DMS53 (cell line): ENCODE measurements at regions not wholly inside any gene's neighbourhood (a gene's known extent, or its start where the extent isn't known, plus 50 kb on each side); places are given as distances from the start of the nearest gene placed in this dataset.

Experiments used
- DNase-seq: peaks from one replicate; lab custom pipeline; 2025; lab: John Stamatoyannopoulos, UW

GRCh38 chr7:16978358-16979244, 96.8 kb upstream of the AGR3 start:
- peak; percentile 90 for DNase-seq

DNA sequence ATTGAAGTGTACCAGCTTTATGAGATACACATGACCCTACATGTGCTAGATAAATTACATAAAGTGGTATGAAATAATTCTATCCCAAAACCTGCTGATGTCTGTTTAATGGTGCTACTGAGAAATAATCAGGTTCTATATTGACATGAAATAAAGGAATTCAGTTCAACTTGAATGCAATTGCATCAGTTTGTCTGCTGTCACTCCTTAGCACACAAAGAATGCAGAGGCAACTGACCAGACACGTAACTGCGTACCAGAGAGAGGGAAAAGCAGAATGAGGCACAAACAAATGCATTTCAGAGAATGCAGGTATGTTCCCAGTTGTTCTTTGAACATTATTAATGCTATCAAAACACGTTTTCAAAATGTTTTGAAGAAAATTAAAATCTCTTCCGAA, 98.8 kb upstream of the AGR3 start:
- no peak for DNase-seq

GRCh38 chr7:16982640-16983350, 101.0 kb upstream of the AGR3 start:
- DNase-seq: peak; percentile 75

- DNase-seq: no peak
Observed at GRCh38 chr7:16984375-16984774, 102.6 kb upstream of the AGR3 start.

DNA sequence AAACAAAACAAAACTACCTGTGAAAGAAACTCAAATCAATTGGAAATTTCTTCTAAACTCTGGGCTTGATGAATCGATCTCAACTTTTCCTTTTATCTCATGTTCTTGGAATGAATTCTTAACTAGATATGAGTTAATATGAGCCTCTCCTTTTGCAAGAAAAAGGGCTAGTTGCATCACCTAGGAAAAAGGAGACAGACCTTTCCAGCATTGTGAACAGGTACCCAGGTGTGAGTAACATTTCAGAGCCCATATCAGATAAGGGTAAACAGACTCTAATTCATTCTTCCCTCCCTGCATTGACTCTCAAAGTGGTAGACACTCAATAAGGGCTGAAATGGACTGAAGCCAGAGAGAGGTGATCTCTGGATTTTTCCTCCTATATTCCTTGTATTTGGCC, 103.8 kb upstream of the AGR3 start:
- DNase-seq: peak; percentile 13

DNA sequence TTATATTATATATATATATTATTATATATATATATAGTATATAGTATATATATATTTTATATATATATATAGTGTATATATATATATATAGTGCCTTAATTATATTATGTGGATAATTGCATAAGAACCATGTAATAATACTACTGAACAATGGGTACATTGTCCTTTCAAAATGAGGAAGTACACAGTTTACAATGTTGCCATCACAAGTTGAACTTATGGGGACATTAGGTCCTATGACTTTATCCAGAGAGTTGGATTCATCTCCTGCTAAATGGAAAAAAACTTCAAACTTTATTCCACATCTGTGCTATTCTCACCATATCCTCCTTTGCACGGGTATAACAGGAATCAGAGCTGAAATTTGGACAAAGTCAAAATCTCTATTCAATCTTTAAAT, 105.0 kb upstream of the AGR3 start:
- DNase-seq: no peak

GRCh38 chr7:16989811-16990413, 108.1 kb upstream of the AGR3 start:
- peak; percentile 93 for DNase-seq

DNA sequence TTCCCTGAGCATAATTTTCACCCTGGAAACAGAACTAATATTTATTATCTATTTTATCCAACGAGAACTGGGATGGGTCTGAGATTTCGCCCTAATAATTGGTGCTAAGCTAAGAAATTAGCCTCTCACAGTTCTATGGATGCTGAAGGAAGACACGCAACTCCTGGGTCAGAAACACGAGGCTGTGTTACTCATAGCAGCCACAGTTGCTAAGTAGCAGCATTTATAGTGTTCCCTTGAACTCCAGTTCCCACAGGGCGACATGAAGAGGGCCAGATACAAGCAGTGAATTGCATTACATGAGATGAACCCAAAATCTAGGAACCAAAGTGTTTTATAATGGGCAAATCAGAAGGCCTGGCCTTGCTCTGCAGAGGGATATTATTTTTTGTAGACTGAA, 109.8 kb upstream of the AGR3 start:
- peak; percentile 23 for DNase-seq

DNA sequence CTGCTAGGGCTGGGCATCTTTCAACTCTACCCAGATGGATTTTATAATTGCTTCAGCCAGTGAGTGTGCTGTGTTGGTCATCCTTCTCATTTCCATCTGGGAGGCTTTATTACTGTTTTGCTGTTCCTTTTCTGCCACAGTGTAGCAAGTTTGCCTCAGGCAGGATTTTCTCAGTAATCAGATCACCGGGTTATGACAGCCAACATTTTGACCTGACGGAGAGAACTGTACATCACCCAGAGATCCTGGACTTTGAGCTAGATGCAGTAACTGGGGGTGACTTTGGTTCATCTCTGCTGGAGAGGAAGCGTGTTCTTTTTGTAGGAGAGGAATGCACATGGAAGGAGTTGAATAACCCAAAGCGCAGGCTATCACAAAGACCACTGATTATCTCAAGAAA, 111.8 kb upstream of the AGR3 start:
- no peak for DNase-seq

- no peak for DNase-seq
Observed at GRCh38 chr7:16998481-16999051, 116.8 kb upstream of the AGR3 start.

DNA sequence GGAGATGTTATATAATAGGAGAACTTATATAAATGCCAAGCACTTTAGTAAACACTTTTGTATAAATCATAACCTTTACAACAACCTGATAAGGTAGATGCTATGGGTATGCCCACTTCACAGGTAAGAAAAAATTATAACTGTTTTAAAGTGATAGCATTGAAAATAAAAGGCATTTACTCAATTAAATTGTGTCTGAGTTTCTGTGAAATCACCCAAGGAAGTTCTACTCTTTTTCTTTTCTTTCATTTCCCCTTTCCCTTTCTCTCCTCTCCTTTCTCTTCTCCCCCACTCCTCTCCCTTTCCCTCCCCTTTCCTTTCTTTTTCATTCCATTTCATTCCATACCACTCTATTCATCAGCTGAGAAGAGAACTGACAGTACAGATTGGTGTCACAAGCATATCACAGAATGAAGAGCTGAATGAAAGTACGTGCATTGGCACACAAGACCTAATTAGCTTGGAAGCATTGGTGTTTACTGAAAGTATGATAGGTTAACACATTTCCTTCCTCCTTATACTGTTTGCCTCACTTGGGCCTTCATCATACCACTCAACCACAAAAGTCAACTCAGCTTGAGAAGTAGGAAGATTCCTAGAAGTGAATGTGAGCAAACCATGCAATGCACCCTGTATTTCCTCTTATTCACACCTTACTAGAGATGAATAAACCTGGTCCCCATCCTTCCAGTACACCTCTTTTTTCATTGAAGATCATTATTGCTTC, 117.9 kb upstream of the AGR3 start:
- DNase-seq: no peak

DNA sequence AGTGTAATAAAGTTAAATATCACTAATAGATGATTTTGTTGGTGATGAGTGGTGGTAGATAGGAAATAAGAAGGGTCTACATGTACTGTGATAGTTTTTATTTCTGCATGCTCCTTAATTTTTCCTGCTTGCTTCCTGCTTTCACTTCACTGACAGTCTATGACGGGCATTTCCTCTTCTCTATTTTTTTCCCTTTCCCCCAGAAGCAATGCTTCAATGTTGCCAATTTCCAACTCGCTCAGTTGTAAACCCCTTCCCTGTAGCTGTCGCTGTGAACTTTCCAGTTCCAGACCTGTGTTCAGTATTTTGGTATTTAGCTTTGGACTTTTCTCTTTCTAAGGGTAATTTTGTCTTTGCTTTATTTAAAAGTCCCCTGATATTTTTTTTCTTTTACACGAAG, 123.5 kb upstream of the AGR3 start:
- DNase-seq: no peak

DNA sequence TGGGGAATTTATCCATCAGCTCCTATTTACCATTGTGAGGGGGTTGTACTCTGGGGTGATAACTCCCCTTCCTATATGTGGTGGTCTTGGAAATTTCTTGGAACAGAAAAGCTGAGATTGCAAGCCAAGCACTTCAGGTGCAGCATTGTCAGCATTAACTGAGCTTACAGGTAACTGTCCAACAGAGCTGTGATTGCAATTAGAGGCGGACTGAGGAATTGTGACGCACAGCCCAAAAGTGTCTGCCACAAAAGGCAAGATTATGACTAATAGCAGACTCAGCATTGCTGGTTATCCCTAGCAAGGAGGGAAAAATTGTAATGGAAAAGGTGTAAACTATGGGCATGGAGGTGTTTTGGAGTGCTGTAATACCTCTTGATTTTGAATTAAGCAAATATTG, 126.1 kb upstream of the AGR3 start:
- DNase-seq: no peak

DNA sequence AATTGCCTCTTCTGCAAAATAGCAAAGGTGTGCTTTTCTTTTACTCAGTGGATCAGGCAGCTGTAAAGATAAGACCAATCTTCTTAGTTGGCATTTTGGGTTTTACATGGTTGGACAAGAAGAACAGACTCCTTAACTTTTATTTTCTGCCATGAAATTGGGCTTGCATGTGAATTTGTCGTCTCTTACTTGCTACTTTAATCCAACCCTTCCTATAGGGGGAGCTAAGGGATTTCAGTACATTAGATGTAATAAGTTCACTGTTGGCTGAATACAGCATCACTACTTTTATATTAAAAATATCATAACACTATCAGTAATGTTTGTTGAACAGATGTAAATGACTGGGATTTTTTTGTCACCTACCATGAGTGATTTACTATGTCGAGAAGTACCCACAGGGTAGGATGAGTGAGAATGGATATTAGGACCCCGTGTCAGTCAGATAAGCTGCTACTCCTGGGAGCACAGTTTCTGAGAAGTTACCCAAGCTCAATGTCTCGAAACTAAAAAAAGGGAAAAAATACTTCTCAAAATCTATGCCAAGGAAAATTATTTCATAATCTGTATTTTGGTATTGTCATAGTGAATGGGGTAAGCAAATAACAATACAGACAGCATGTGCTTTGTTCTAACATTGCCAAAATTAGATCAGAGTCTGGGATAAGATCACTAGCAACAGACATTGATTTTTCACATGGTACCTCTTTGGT, 127.4 kb upstream of the AGR3 start:
- peak; percentile 74 for DNase-seq

DNA sequence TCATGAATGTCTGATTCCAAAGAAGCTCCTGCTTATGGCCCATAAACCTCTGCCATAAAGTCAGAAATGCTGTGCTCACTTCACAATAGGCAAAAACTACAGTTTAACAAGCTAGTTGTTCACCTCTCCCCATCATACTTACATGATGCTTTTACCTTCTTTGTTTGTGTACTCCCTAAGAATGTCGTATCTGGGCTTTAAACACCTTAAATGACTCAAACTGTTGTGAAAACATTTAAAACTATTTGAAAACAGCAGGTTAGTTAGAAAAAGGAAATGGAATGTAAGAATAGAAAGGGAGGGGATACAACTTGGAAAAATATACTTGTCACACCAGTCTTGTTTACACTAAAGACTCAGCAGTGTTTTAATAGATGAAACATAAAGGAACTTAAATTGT, 128.2 kb upstream of the AGR3 start:
- DNase-seq: no peak

- DNase-seq: peak; percentile 56
Observed at GRCh38 chr7:17010637-17011300, 129.0 kb upstream of the AGR3 start.

DNA sequence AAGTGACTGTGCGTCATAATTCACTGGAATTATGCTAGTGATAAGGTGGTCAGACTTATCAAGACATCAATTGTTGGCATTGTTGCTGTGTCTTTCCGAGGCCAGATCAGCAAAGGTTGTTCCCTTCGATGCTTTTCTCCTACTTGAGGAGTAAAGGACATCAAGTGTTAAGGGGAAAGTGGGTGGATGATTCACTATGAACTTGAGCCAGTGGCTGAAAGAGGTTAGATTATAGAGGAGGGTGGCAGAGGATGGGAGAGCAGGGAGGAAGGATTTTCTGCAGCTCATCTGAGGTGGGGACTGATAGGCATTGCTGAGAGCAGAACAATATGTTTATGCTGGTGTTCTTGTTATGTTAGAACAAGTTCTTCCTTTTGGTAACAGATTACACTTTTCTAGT, 131.4 kb upstream of the AGR3 start:
- no peak for DNase-seq

GRCh38 chr7:17014686-17015085, 132.9 kb upstream of the AGR3 start:
- DNase-seq: no peak

DNA sequence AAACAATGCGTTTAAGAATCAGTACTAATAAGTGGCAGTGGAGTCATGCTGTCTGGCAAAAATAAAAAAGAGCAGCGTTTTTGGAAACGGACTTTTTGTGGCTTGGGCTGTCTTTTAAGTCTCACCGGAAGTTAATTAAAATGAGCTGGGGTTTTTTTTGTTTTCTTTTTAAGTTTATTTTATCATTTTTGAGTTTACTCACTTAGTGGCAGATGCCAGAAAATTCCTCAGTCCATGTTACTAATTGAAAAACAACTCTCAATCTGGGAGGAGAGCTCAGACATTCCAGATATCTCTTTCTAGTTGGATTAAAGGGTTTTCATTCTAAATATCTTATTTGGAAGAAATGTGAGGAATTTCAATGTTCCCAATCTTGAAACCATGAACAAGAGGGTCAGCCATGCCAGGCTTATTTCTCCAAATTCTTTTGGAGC, 133.8 kb upstream of the AGR3 start:
- DNase-seq: no peak

DNA sequence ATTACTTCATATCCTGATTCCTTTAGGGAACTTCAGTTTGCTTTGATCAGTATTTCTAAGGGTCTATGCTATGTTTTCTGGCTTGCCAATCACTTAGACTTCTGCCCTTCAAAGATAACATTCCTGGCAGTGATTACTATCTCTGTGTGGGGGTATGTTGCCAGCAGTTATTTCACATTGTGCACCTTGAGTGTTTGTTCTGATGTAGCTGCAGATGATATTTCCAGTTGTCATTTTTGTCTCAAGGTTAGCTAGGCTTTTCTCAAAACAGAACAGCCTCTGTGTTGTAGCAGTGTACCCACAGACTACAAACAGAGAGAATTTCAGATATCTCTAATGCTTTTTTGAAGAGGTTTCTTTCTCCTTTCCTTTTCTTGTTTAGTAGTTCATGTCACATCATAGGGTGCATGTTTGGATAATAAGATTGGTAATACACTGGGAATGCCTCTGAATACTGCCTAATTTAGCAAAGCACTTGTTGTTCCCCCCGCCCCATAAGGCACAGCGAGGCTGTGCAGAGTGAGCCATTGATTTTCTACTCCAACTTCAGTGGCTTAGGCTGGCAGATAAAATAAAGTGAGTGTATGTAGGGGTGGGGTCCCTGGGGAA, 134.7 kb upstream of the AGR3 start:
- no peak for DNase-seq
